CD4-positive, alpha-beta T cell treated with Interleukin-21 for 1 hour (primary cell): ENCODE measurements at regions not wholly inside any gene's neighbourhood (a gene's known extent, or its start where the extent isn't known, plus 50 kb on each side); places are given as distances from the start of the nearest gene placed in this dataset.

Experiments
- DNase-seq: peaks from one replicate; pipeline ENCODE4 v3.0.0-alpha.2; 2020

GRCh38 chr4:164357957-164358356 lies 396.0 kb upstream of the SMIM31 start:
- no peak for DNase-seq

GRCh38 chr4:164358400-164358799 lies 395.5 kb upstream of the SMIM31 start:
- DNase-seq = no peak

- DNase-seq = no peak
These were observed 394.1 kb upstream of the SMIM31 start for GRCh38 chr4:164359881-164360280.

- no peak for DNase-seq
These were observed 385.0 kb upstream of the SMIM31 start for GRCh38 chr4:164368894-164369293.

- no peak for DNase-seq
These were observed 380.9 kb upstream of the SMIM31 start for GRCh38 chr4:164373021-164373420.

GRCh38 chr4:164377277-164377676 lies 376.7 kb upstream of the SMIM31 start:
- no peak for DNase-seq

- no peak for DNase-seq
These were observed 375.6 kb upstream of the SMIM31 start for GRCh38 chr4:164378361-164378760.

- DNase-seq = no peak
These were observed 374.2 kb upstream of the SMIM31 start for GRCh38 chr4:164379694-164380093.

GRCh38 chr4:164381859-164382258 lies 372.1 kb upstream of the SMIM31 start:
- DNase-seq = no peak

- no peak for DNase-seq
These were observed 370.9 kb upstream of the SMIM31 start for GRCh38 chr4:164383058-164383357.

GRCh38 chr4:164383358-164384220 lies 370.3 kb upstream of the SMIM31 start:
- no peak for DNase-seq

- no peak for DNase-seq
These were observed 369.5 kb upstream of the SMIM31 start for GRCh38 chr4:164384416-164384815.

GRCh38 chr4:164396439-164396838 lies 357.5 kb upstream of the SMIM31 start:
- DNase-seq = no peak

- DNase-seq = no peak
These were observed 351.4 kb upstream of the SMIM31 start for GRCh38 chr4:164402554-164402953.

GRCh38 chr4:164405774-164406173 lies 348.2 kb upstream of the SMIM31 start:
- DNase-seq = no peak

GRCh38 chr4:164408831-164409230 lies 345.1 kb upstream of the SMIM31 start:
- DNase-seq = no peak

GRCh38 chr4:164410401-164410800 lies 343.5 kb upstream of the SMIM31 start:
- DNase-seq = no peak

- DNase-seq = no peak
These were observed 341.7 kb upstream of the SMIM31 start for GRCh38 chr4:164412246-164412645.

- DNase-seq = no peak
These were observed 340.2 kb upstream of the SMIM31 start for GRCh38 chr4:164413743-164414142.

- no peak for DNase-seq
These were observed 330.1 kb upstream of the SMIM31 start for GRCh38 chr4:164423819-164424218.

GRCh38 chr4:164424846-164425245 lies 329.1 kb upstream of the SMIM31 start:
- DNase-seq = no peak

- no peak for DNase-seq
These were observed 325.4 kb upstream of the SMIM31 start for GRCh38 chr4:164428561-164428960.

GRCh38 chr4:164438321-164438720 lies 315.6 kb upstream of the SMIM31 start:
- DNase-seq = no peak

- no peak for DNase-seq
These were observed 314.9 kb upstream of the SMIM31 start for GRCh38 chr4:164439037-164439436.

- no peak for DNase-seq
These were observed 313.7 kb upstream of the SMIM31 start for GRCh38 chr4:164440199-164440598.
